ENCODE measurements at regions not wholly inside any gene's neighbourhood (a gene's known extent, or its start where the extent isn't known, plus 50 kb on each side); places are given as distances from the start of the nearest gene placed in this dataset.

- no peak for DNase-seq
These were observed 241.7 kb upstream of the MDFIC2 start for GRCh38 chr3:70554170-70554569.

GRCh38 chr3:70550723-70551319 is 238.4 kb upstream of the MDFIC2 start:
- DNase-seq: peak; percentile 61

- DNase-seq: no peak
These were observed 234.2 kb upstream of the MDFIC2 start for GRCh38 chr3:70546679-70547078.

- DNase-seq: no peak
These were observed 231.1 kb upstream of the MDFIC2 start for GRCh38 chr3:70543493-70543892.

- no peak for DNase-seq
These were observed 227.5 kb upstream of the MDFIC2 start for GRCh38 chr3:70539908-70540307.

- no peak for DNase-seq
These were observed 220.4 kb upstream of the MDFIC2 start for GRCh38 chr3:70532806-70533205.

GRCh38 chr3:70531838-70532489 is 219.5 kb upstream of the MDFIC2 start:
- no peak for DNase-seq

- DNase-seq: no peak
These were observed 218.7 kb upstream of the MDFIC2 start for GRCh38 chr3:70531063-70531657.

GRCh38 chr3:70530626-70531025 is 218.2 kb upstream of the MDFIC2 start:
- no peak for DNase-seq

- no peak for DNase-seq
These were observed 214.6 kb upstream of the MDFIC2 start for GRCh38 chr3:70527026-70527425.

- DNase-seq: no peak
These were observed 207.6 kb upstream of the MDFIC2 start for GRCh38 chr3:70519913-70520659.

- no peak for DNase-seq
These were observed 206.6 kb upstream of the MDFIC2 start for GRCh38 chr3:70519026-70519425.

- no peak for DNase-seq
These were observed 205.9 kb upstream of the MDFIC2 start for GRCh38 chr3:70518356-70518755.

GRCh38 chr3:70517124-70517890 is 204.9 kb upstream of the MDFIC2 start:
- DNase-seq: no peak

- no peak for DNase-seq
These were observed 203.6 kb upstream of the MDFIC2 start for GRCh38 chr3:70516076-70516475.

- no peak for DNase-seq
These were observed 195.0 kb upstream of the MDFIC2 start for GRCh38 chr3:70507486-70507885.

GRCh38 chr3:70506775-70507174 is 194.3 kb upstream of the MDFIC2 start:
- no peak for DNase-seq

- DNase-seq: no peak
These were observed 189.1 kb upstream of the MDFIC2 start for GRCh38 chr3:70501561-70501960.

- no peak for DNase-seq
These were observed 176.4 kb upstream of the MDFIC2 start for GRCh38 chr3:70488816-70489215.

- no peak for DNase-seq
These were observed 175.7 kb upstream of the MDFIC2 start for GRCh38 chr3:70488131-70488530.

- no peak for DNase-seq
These were observed 174.1 kb upstream of the MDFIC2 start for GRCh38 chr3:70486414-70487017.

GRCh38 chr3:70476174-70476573 is 163.7 kb upstream of the MDFIC2 start:
- DNase-seq: no peak

Measured in activated CD4-positive, alpha-beta T cell treated with anti-CD3 and anti-CD28 coated beads for 1 hour (primary cell).